ENCODE measurements at regions not wholly inside any gene's neighbourhood (a gene's known extent, or its start where the extent isn't known, plus 50 kb on each side); places are given as distances from the start of the nearest gene placed in this dataset.

DNA sequence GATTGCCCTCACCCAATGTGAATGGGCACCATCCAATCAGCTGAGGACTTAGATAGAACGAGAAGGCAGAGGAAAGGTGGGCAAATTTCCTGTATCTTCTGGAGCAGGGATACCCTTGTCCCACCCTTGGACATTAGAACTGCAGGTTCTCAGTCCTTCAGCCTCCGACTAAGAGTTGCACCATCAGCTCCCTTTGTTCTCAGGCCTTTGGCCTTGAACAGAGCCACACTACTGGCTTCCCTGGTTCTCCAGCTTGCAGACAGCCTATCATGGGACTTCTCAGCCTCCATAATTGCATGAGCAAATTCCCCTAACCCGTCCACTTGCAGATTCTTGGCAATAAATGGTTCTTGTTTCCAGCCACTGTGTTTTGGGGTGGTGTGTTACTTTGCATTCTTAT is 102.4 kb downstream of the LSM3 start:
- ATAC-seq (no peak), DNase-seq (ENCODE audit: low spot score) (no peak)
- peaks cover 7% of the 10 kb centered on the region; the same call in 1 of the 2 replicates for H3K27me3 Mint-ChIP-seq (ENCODE audit: low read depth)
- no peaks in the 10 kb centered on the region for H3K36me3 Mint-ChIP-seq
- H3K4me3 Mint-ChIP-seq: no peak overlapping the region
- no peak overlapping the region for H3K27ac Mint-ChIP-seq
- H3K9me3 Mint-ChIP-seq: peaks cover 4% of the 10 kb centered on the region; the same call in 1 of the 2 replicates
- TF ChIP-seq ZNF671 (CRISPR knock-in tag; IDR thresholded peaks at IDR 0.05) (no peak), IRF2 (CRISPR knock-in tag; IDR thresholded peaks at IDR 0.05; ENCODE audit: borderline replicate concordance, low read depth) (no peak), ELF4 (CRISPR knock-in tag; IDR thresholded peaks at IDR 0.05; ENCODE audit: low read depth) (no peak), ZNF416 (CRISPR knock-in tag; IDR thresholded peaks at IDR 0.05) (no peak)
- TF ChIP-seq, protein P1, sequence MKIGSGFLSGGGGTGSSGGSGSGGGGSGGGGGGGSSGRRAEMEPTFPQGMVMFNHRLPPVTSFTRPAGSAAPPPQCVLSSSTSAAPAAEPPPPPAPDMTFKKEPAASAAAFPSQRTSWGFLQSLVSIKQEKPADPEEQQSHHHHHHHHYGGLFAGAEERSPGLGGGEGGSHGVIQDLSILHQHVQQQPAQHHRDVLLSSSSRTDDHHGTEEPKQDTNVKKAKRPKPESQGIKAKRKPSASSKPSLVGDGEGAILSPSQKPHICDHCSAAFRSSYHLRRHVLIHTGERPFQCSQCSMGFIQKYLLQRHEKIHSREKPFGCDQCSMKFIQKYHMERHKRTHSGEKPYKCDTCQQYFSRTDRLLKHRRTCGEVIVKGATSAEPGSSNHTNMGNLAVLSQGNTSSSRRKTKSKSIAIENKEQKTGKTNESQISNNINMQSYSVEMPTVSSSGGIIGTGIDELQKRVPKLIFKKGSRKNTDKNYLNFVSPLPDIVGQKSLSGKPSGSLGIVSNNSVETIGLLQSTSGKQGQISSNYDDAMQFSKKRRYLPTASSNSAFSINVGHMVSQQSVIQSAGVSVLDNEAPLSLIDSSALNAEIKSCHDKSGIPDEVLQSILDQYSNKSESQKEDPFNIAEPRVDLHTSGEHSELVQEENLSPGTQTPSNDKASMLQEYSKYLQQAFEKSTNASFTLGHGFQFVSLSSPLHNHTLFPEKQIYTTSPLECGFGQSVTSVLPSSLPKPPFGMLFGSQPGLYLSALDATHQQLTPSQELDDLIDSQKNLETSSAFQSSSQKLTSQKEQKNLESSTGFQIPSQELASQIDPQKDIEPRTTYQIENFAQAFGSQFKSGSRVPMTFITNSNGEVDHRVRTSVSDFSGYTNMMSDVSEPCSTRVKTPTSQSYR (CRISPR knock-in tag; IDR thresholded peaks at IDR 0.05): no peak
- TF ChIP-seq, protein P2, sequence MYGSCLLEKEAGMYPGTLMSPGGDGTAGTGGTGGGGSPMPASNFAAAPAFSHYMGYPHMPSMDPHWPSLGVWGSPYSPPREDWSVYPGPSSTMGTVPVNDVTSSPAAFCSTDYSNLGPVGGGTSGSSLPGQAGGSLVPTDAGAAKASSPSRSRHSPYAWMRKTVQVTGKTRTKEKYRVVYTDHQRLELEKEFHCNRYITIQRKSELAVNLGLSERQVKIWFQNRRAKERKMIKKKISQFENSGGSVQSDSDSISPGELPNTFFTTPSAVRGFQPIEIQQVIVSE (CRISPR knock-in tag; IDR thresholded peaks at IDR 0.05; ENCODE audit: borderline replicate concordance): no peak
- TF ChIP-seq, protein P3, sequence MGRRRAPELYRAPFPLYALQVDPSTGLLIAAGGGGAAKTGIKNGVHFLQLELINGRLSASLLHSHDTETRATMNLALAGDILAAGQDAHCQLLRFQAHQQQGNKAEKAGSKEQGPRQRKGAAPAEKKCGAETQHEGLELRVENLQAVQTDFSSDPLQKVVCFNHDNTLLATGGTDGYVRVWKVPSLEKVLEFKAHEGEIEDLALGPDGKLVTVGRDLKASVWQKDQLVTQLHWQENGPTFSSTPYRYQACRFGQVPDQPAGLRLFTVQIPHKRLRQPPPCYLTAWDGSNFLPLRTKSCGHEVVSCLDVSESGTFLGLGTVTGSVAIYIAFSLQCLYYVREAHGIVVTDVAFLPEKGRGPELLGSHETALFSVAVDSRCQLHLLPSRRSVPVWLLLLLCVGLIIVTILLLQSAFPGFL (CRISPR knock-in tag; IDR thresholded peaks at IDR 0.05; ENCODE audit: borderline replicate concordance): no peak
- TF ChIP-seq, protein P4, sequence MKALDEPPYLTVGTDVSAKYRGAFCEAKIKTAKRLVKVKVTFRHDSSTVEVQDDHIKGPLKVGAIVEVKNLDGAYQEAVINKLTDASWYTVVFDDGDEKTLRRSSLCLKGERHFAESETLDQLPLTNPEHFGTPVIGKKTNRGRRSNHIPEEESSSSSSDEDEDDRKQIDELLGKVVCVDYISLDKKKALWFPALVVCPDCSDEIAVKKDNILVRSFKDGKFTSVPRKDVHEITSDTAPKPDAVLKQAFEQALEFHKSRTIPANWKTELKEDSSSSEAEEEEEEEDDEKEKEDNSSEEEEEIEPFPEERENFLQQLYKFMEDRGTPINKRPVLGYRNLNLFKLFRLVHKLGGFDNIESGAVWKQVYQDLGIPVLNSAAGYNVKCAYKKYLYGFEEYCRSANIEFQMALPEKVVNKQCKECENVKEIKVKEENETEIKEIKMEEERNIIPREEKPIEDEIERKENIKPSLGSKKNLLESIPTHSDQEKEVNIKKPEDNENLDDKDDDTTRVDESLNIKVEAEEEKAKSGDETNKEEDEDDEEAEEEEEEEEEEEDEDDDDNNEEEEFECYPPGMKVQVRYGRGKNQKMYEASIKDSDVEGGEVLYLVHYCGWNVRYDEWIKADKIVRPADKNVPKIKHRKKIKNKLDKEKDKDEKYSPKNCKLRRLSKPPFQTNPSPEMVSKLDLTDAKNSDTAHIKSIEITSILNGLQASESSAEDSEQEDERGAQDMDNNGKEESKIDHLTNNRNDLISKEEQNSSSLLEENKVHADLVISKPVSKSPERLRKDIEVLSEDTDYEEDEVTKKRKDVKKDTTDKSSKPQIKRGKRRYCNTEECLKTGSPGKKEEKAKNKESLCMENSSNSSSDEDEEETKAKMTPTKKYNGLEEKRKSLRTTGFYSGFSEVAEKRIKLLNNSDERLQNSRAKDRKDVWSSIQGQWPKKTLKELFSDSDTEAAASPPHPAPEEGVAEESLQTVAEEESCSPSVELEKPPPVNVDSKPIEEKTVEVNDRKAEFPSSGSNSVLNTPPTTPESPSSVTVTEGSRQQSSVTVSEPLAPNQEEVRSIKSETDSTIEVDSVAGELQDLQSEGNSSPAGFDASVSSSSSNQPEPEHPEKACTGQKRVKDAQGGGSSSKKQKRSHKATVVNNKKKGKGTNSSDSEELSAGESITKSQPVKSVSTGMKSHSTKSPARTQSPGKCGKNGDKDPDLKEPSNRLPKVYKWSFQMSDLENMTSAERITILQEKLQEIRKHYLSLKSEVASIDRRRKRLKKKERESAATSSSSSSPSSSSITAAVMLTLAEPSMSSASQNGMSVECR (CRISPR knock-in tag; IDR thresholded peaks at IDR 0.05; ENCODE audit: borderline replicate concordance): no peak
- ChIA-PET POLR2A (no interaction called here), CTCF (interaction anchor here (0.7 to 1.4 kb wide), 2 partner anchors 94 to 228 kb away, joined by 3 read pairs; no protein-coding TSS in a partner anchor)
- peaks cover 64% of the 10 kb centered on the region for H3K4me1 Mint-ChIP-seq

DNA sequence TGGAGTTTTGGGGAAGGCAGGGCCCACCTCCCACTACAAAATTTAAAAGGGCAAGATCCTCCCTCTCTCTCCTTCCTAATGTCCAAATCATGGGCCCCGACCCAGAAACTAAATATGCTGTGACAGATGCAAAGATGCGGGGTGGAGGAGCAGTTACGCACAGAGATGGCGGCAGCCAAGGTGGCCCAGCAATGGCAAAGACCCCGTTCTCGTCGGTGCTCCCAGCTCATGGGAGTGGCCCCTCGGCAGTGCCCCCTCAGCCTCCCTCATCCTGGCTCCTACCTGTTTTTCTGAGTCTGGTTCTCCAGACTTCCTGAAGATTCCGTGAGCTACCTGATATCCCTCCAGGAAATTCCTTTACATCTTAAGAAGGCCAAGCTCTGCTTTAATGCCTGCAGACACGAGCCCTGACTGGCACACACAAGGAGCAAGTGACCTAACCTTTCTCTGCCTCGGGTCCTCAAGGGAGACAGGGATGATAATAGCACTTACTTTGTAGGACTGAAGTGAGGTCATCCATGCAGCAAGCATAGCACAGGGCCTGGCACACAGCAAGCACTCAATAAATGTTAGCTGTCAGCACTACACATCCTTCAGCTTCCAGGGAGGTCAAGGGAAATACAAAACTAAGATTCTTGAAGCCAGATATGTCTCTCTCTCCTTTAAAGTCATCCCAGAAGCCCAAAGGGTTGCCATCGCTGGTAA is 103.5 kb downstream of the LSM3 start:
- POLR2A ChIA-PET: no interaction called here
- no peak overlapping the region; the same call in 1 of the 2 replicates for H3K27ac Mint-ChIP-seq
- ATAC-seq: no peak
- TF ChIP-seq ZNF396 (CRISPR knock-in tag; IDR thresholded peaks at IDR 0.05; ENCODE audit: borderline replicate concordance) (no peak), TEAD1 (CRISPR knock-in tag; IDR thresholded peaks at IDR 0.05) (no peak), SMAD4 (CRISPR knock-in tag; IDR thresholded peaks at IDR 0.05) (no peak), NFATC4 (CRISPR knock-in tag; IDR thresholded peaks at IDR 0.05) (no peak), ELF4 (CRISPR knock-in tag; IDR thresholded peaks at IDR 0.05; ENCODE audit: low read depth) (no peak)
- TF ChIP-seq, protein P5, sequence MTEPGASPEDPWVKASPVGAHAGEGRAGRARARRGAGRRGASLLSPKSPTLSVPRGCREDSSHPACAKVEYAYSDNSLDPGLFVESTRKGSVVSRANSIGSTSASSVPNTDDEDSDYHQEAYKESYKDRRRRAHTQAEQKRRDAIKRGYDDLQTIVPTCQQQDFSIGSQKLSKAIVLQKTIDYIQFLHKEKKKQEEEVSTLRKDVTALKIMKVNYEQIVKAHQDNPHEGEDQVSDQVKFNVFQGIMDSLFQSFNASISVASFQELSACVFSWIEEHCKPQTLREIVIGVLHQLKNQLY (CRISPR knock-in tag; IDR thresholded peaks at IDR 0.05): no peak
- TF ChIP-seq, protein P6, sequence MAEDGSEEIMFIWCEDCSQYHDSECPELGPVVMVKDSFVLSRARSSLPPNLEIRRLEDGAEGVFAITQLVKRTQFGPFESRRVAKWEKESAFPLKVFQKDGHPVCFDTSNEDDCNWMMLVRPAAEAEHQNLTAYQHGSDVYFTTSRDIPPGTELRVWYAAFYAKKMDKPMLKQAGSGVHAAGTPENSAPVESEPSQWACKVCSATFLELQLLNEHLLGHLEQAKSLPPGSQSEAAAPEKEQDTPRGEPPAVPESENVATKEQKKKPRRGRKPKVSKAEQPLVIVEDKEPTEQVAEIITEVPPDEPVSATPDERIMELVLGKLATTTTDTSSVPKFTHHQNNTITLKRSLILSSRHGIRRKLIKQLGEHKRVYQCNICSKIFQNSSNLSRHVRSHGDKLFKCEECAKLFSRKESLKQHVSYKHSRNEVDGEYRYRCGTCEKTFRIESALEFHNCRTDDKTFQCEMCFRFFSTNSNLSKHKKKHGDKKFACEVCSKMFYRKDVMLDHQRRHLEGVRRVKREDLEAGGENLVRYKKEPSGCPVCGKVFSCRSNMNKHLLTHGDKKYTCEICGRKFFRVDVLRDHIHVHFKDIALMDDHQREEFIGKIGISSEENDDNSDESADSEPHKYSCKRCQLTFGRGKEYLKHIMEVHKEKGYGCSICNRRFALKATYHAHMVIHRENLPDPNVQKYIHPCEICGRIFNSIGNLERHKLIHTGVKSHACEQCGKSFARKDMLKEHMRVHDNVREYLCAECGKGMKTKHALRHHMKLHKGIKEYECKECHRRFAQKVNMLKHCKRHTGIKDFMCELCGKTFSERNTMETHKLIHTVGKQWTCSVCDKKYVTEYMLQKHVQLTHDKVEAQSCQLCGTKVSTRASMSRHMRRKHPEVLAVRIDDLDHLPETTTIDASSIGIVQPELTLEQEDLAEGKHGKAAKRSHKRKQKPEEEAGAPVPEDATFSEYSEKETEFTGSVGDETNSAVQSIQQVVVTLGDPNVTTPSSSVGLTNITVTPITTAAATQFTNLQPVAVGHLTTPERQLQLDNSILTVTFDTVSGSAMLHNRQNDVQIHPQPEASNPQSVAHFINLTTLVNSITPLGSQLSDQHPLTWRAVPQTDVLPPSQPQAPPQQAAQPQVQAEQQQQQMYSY (CRISPR knock-in tag; IDR thresholded peaks at IDR 0.05): no peak
- TF ChIP-seq, protein P7, sequence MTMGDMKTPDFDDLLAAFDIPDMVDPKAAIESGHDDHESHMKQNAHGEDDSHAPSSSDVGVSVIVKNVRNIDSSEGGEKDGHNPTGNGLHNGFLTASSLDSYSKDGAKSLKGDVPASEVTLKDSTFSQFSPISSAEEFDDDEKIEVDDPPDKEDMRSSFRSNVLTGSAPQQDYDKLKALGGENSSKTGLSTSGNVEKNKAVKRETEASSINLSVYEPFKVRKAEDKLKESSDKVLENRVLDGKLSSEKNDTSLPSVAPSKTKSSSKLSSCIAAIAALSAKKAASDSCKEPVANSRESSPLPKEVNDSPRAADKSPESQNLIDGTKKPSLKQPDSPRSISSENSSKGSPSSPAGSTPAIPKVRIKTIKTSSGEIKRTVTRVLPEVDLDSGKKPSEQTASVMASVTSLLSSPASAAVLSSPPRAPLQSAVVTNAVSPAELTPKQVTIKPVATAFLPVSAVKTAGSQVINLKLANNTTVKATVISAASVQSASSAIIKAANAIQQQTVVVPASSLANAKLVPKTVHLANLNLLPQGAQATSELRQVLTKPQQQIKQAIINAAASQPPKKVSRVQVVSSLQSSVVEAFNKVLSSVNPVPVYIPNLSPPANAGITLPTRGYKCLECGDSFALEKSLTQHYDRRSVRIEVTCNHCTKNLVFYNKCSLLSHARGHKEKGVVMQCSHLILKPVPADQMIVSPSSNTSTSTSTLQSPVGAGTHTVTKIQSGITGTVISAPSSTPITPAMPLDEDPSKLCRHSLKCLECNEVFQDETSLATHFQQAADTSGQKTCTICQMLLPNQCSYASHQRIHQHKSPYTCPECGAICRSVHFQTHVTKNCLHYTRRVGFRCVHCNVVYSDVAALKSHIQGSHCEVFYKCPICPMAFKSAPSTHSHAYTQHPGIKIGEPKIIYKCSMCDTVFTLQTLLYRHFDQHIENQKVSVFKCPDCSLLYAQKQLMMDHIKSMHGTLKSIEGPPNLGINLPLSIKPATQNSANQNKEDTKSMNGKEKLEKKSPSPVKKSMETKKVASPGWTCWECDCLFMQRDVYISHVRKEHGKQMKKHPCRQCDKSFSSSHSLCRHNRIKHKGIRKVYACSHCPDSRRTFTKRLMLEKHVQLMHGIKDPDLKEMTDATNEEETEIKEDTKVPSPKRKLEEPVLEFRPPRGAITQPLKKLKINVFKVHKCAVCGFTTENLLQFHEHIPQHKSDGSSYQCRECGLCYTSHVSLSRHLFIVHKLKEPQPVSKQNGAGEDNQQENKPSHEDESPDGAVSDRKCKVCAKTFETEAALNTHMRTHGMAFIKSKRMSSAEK (CRISPR knock-in tag; IDR thresholded peaks at IDR 0.05; ENCODE audit: borderline replicate concordance): no peak

More for the DNA sequence above, 103.5 kb downstream of the LSM3 start:
- Mint-ChIP-seq H3K27me3 (ENCODE audit: low read depth) (peaks cover 7% of the 10 kb centered on the region; the same call in 1 of the 2 replicates), H3K9me3 (peaks cover 4% of the 10 kb centered on the region; the same call in 1 of the 2 replicates), H3K4me3 (no peak overlapping the region), H3K4me1 (peaks cover 70% of the 10 kb centered on the region), H3K36me3 (no peaks in the 10 kb centered on the region)
- no peak for DNase-seq (ENCODE audit: low spot score)
- CTCF ChIA-PET: interaction anchor here (1.2 kb wide), 1 partner anchor 78 kb away, joined by 3 read pairs; no protein-coding TSS in a partner anchor

All from WTC11 (cell line).